Stomach smooth muscle (tissue), 2 donors: ENCODE measurements at regions not wholly inside any gene's neighbourhood (a gene's known extent, or its start where the extent isn't known, plus 50 kb on each side); places are given as distances from the start of the nearest gene placed in this dataset.
A peak's percentile ranks its signal among the peaks of the same experiment; 100 is the strongest.

ENCODE experiments used
- H3K27ac ChIP-seq: one replicate; pipeline ENCODE4 v1.7.0; 2013; ENCODE audit warnings: mild to moderate bottlenecking, low read length, inconsistent platforms
- H3K27me3 ChIP-seq, 2 donors: one replicate each; pipeline ENCODE4 v1.7.0; 2013; ENCODE audit warnings: low read length in 2 of 2; ENCODE audit not compliant: insufficient read depth in 2 of 2, control insufficient read depth in 1 of 2
- H3K36me3 ChIP-seq, 2 donors: one replicate each; pipeline ENCODE4 v1.7.0; 2013; ENCODE audit warnings: low read length in 2 of 2; ENCODE audit not compliant: control insufficient read depth in 2 of 2, insufficient read depth in 2 of 2
- H3K4me1 ChIP-seq: one replicate; pipeline ENCODE4 v1.7.0; 2013; ENCODE audit warnings: low read length; ENCODE audit not compliant: control insufficient read depth, insufficient read depth
- H3K4me3 ChIP-seq, 2 donors: one replicate each; pipeline ENCODE4 v1.7.0; 2013; ENCODE audit warnings: low read length in 2 of 2
- H3K9ac ChIP-seq, 2 donors: one replicate each; pipeline ENCODE4 v1.7.0; 2013; ENCODE audit warnings: low read length in 2 of 2, mild to moderate bottlenecking in 1 of 2
- H3K9me3 ChIP-seq, 2 donors: one replicate each; pipeline ENCODE4 v1.7.0; 2013; ENCODE audit warnings: low read length in 2 of 2; ENCODE audit not compliant: control insufficient read depth in 2 of 2
- donor health status: healthy.
- donor health status: Pancreatic carcinoma.

GRCh38 chr6:81909162-81909561 is 156.7 kb upstream of the TENT5A start:
- Histone ChIP-seq H3K27ac (no peak overlapping the region), H3K4me3 (no peak overlapping the region), H3K4me1 (peaks cover 15% of the 10 kb centered on the region), H3K27me3 (no peaks in the 10 kb centered on the region), H3K36me3 (no peaks in the 10 kb centered on the region), H3K9me3 (no peaks in the 10 kb centered on the region), H3K9ac (no peak overlapping the region)

- peak overlapping the region; percentile 25 for H3K27ac ChIP-seq
- H3K9me3 ChIP-seq: no peaks in the 10 kb centered on the region
- no peaks in the 10 kb centered on the region for H3K36me3 ChIP-seq
- H3K9ac ChIP-seq: no peak overlapping the region
- H3K4me1 ChIP-seq: peaks cover 15% of the 10 kb centered on the region
- H3K27me3 ChIP-seq: no peaks in the 10 kb centered on the region
- H3K4me3 ChIP-seq: no peak overlapping the region
Observed at GRCh38 chr6:81906709-81907204, 154.3 kb upstream of the TENT5A start.

GRCh38 chr6:81906041-81906440 is 153.6 kb upstream of the TENT5A start:
- Histone ChIP-seq H3K4me1 (peaks cover 15% of the 10 kb centered on the region), H3K9ac (no peak overlapping the region), H3K27ac (peak overlapping the region; percentile 25)

GRCh38 chr6:81901551-81901966 is 149.1 kb upstream of the TENT5A start:
- no peak overlapping the region for H3K4me3 ChIP-seq
- no peaks in the 10 kb centered on the region for H3K27me3 ChIP-seq
- H3K9ac ChIP-seq: no peak overlapping the region
- H3K36me3 ChIP-seq: no peaks in the 10 kb centered on the region
- peak overlapping the region; percentile 19 for H3K27ac ChIP-seq
- H3K4me1 ChIP-seq: peaks cover 3% of the 10 kb centered on the region
- H3K9me3 ChIP-seq: no peaks in the 10 kb centered on the region

More at GRCh38 chr6:81906041-81906440, 153.6 kb upstream of the TENT5A start:
- Histone ChIP-seq H3K36me3 (no peaks in the 10 kb centered on the region), H3K9me3 (no peaks in the 10 kb centered on the region), H3K4me3 (no peak overlapping the region), H3K27me3 (no peaks in the 10 kb centered on the region)

GRCh38 chr6:81900616-81901015 is 148.1 kb upstream of the TENT5A start:
- Histone ChIP-seq H3K4me1 (no peaks in the 10 kb centered on the region), H3K27ac (no peak overlapping the region), H3K27me3 (no peaks in the 10 kb centered on the region)

GRCh38 chr6:81897793-81898192 is 145.3 kb upstream of the TENT5A start:
- no peaks in the 10 kb centered on the region for H3K4me1 ChIP-seq
- no peaks in the 10 kb centered on the region for H3K27me3 ChIP-seq
- H3K4me3 ChIP-seq: no peak overlapping the region
- no peaks in the 10 kb centered on the region for H3K36me3 ChIP-seq
- no peak overlapping the region for H3K9ac ChIP-seq
- H3K9me3 ChIP-seq: no peaks in the 10 kb centered on the region
- no peak overlapping the region for H3K27ac ChIP-seq

More at GRCh38 chr6:81900616-81901015, 148.1 kb upstream of the TENT5A start:
- Histone ChIP-seq H3K9ac (no peak overlapping the region), H3K9me3 (no peaks in the 10 kb centered on the region), H3K36me3 (no peaks in the 10 kb centered on the region), H3K4me3 (no peak overlapping the region)

GRCh38 chr6:81896525-81897503 is 144.3 kb upstream of the TENT5A start:
- Histone ChIP-seq H3K27me3 (no peaks in the 10 kb centered on the region), H3K9ac (no peak overlapping the region), H3K36me3 (no peaks in the 10 kb centered on the region), H3K4me1 (no peaks in the 10 kb centered on the region), H3K9me3 (no peaks in the 10 kb centered on the region), H3K4me3 (no peak overlapping the region), H3K27ac (no peak overlapping the region)

- Histone ChIP-seq H3K36me3 (no peaks in the 10 kb centered on the region), H3K27ac (no peak overlapping the region), H3K4me1 (no peaks in the 10 kb centered on the region), H3K9me3 (no peaks in the 10 kb centered on the region), H3K9ac (no peak overlapping the region), H3K4me3 (no peak overlapping the region), H3K27me3 (no peaks in the 10 kb centered on the region)
Observed at GRCh38 chr6:81895511-81896185, 143.2 kb upstream of the TENT5A start.

GRCh38 chr6:81894788-81895271 is 142.3 kb upstream of the TENT5A start:
- Histone ChIP-seq H3K27ac (no peak overlapping the region), H3K36me3 (no peaks in the 10 kb centered on the region), H3K4me3 (peak overlapping the region; percentile 26 to 36), H3K9ac (no peak overlapping the region), H3K9me3 (no peaks in the 10 kb centered on the region), H3K27me3 (no peaks in the 10 kb centered on the region), H3K4me1 (no peaks in the 10 kb centered on the region)

- no peaks in the 10 kb centered on the region for H3K36me3 ChIP-seq
- no peaks in the 10 kb centered on the region for H3K27me3 ChIP-seq
- no peak overlapping the region for H3K27ac ChIP-seq
- no peaks in the 10 kb centered on the region for H3K4me1 ChIP-seq
- no peak overlapping the region for H3K9ac ChIP-seq
- H3K4me3 ChIP-seq: peak overlapping the region; percentile 26 to 36
- H3K9me3 ChIP-seq: no peaks in the 10 kb centered on the region
Observed at GRCh38 chr6:81894306-81894705, 141.8 kb upstream of the TENT5A start.
